ENCODE measurements at regions not wholly inside any gene's neighbourhood (a gene's known extent, or its start where the extent isn't known, plus 50 kb on each side); places are given as distances from the start of the nearest gene placed in this dataset.

- H3K36me3 ChIP-seq (ENCODE audit: control insufficient read depth, insufficient read depth, low read length): no peaks in the 10 kb centered on the region
- H3K9me3 ChIP-seq (ENCODE audit: control insufficient read depth, insufficient read depth, low read length): no peaks in the 10 kb centered on the region
- no peak overlapping the region for H3K4me3 ChIP-seq (ENCODE audit: low read depth, low read length)
- no peak overlapping the region for H3K9ac ChIP-seq (ENCODE audit: low read depth, low read length)
- no peaks in the 10 kb centered on the region for H3K27me3 ChIP-seq (ENCODE audit: control insufficient read depth, insufficient read depth, low read length)
- no peaks in the 10 kb centered on the region for H3K4me1 ChIP-seq (ENCODE audit: control insufficient read depth, insufficient read depth, low read length)
- no peak overlapping the region for H3K27ac ChIP-seq (ENCODE audit: low read depth, low read length)
These were observed 821.7 kb downstream of the C4orf33 start for GRCh38 chr4:129917651-129918050.

GRCh38 chr4:129926936-129927335, 831.0 kb downstream of the C4orf33 start:
- H3K36me3 ChIP-seq (ENCODE audit: control insufficient read depth, insufficient read depth, low read length): no peaks in the 10 kb centered on the region
- no peaks in the 10 kb centered on the region for H3K9me3 ChIP-seq (ENCODE audit: control insufficient read depth, insufficient read depth, low read length)
- peaks cover 13% of the 10 kb centered on the region for H3K4me1 ChIP-seq (ENCODE audit: control insufficient read depth, insufficient read depth, low read length)
- no peaks in the 10 kb centered on the region for H3K27me3 ChIP-seq (ENCODE audit: control insufficient read depth, insufficient read depth, low read length)
- no peak overlapping the region for H3K9ac ChIP-seq (ENCODE audit: low read depth, low read length)
- no peak overlapping the region for H3K27ac ChIP-seq (ENCODE audit: low read depth, low read length)
- H3K4me3 ChIP-seq (ENCODE audit: low read depth, low read length): no peak overlapping the region

GRCh38 chr4:129929052-129929451, 833.1 kb downstream of the C4orf33 start:
- no peak overlapping the region for H3K9ac ChIP-seq (ENCODE audit: low read depth, low read length)
- H3K27ac ChIP-seq (ENCODE audit: low read depth, low read length): no peak overlapping the region
- no peaks in the 10 kb centered on the region for H3K27me3 ChIP-seq (ENCODE audit: control insufficient read depth, insufficient read depth, low read length)
- H3K4me1 ChIP-seq (ENCODE audit: control insufficient read depth, insufficient read depth, low read length): peaks cover 13% of the 10 kb centered on the region
- H3K4me3 ChIP-seq (ENCODE audit: low read depth, low read length): no peak overlapping the region
- no peaks in the 10 kb centered on the region for H3K9me3 ChIP-seq (ENCODE audit: control insufficient read depth, insufficient read depth, low read length)
- no peaks in the 10 kb centered on the region for H3K36me3 ChIP-seq (ENCODE audit: control insufficient read depth, insufficient read depth, low read length)

GRCh38 chr4:129929984-129930383, 834.0 kb downstream of the C4orf33 start:
- no peak overlapping the region for H3K9ac ChIP-seq (ENCODE audit: low read depth, low read length)
- no peak overlapping the region for H3K27ac ChIP-seq (ENCODE audit: low read depth, low read length)
- H3K4me1 ChIP-seq (ENCODE audit: control insufficient read depth, insufficient read depth, low read length): peaks cover 13% of the 10 kb centered on the region
- H3K27me3 ChIP-seq (ENCODE audit: control insufficient read depth, insufficient read depth, low read length): no peaks in the 10 kb centered on the region
- H3K4me3 ChIP-seq (ENCODE audit: low read depth, low read length): no peak overlapping the region
- no peaks in the 10 kb centered on the region for H3K9me3 ChIP-seq (ENCODE audit: control insufficient read depth, insufficient read depth, low read length)
- H3K36me3 ChIP-seq (ENCODE audit: control insufficient read depth, insufficient read depth, low read length): no peaks in the 10 kb centered on the region

GRCh38 chr4:129950217-129950616, 854.3 kb downstream of the C4orf33 start:
- H3K4me1 ChIP-seq (ENCODE audit: control insufficient read depth, insufficient read depth, low read length): no peaks in the 10 kb centered on the region
- H3K36me3 ChIP-seq (ENCODE audit: control insufficient read depth, insufficient read depth, low read length): no peaks in the 10 kb centered on the region
- no peaks in the 10 kb centered on the region for H3K27me3 ChIP-seq (ENCODE audit: control insufficient read depth, insufficient read depth, low read length)
- no peak overlapping the region for H3K4me3 ChIP-seq (ENCODE audit: low read depth, low read length)
- no peak overlapping the region for H3K9ac ChIP-seq (ENCODE audit: low read depth, low read length)
- no peak overlapping the region for H3K27ac ChIP-seq (ENCODE audit: low read depth, low read length)
- H3K9me3 ChIP-seq (ENCODE audit: control insufficient read depth, insufficient read depth, low read length): no peaks in the 10 kb centered on the region

GRCh38 chr4:129966175-129966574, 870.2 kb downstream of the C4orf33 start:
- H3K4me1 ChIP-seq (ENCODE audit: control insufficient read depth, insufficient read depth, low read length): no peaks in the 10 kb centered on the region
- no peaks in the 10 kb centered on the region for H3K27me3 ChIP-seq (ENCODE audit: control insufficient read depth, insufficient read depth, low read length)
- peaks cover 6% of the 10 kb centered on the region; the same call in 1 of the 2 replicates for H3K9me3 ChIP-seq (ENCODE audit: control insufficient read depth, insufficient read depth, low read length)
- H3K9ac ChIP-seq (ENCODE audit: low read depth, low read length): no peak overlapping the region
- no peaks in the 10 kb centered on the region for H3K36me3 ChIP-seq (ENCODE audit: control insufficient read depth, insufficient read depth, low read length)
- H3K4me3 ChIP-seq (ENCODE audit: low read depth, low read length): no peak overlapping the region
- H3K27ac ChIP-seq (ENCODE audit: low read depth, low read length): no peak overlapping the region

GRCh38 chr4:129968366-129968765, 872.4 kb downstream of the C4orf33 start:
- Histone ChIP-seq H3K4me3 (ENCODE audit: low read depth, low read length) (no peak overlapping the region), H3K27me3 (ENCODE audit: control insufficient read depth, insufficient read depth, low read length) (no peaks in the 10 kb centered on the region), H3K4me1 (ENCODE audit: control insufficient read depth, insufficient read depth, low read length) (0 out of 2 replicates have a peak, but pooled peaks cover 7% of the 10 kb centered on the region), H3K27ac (ENCODE audit: low read depth, low read length) (no peak overlapping the region), H3K36me3 (ENCODE audit: control insufficient read depth, insufficient read depth, low read length) (no peaks in the 10 kb centered on the region), H3K9ac (ENCODE audit: low read depth, low read length) (no peak overlapping the region), H3K9me3 (ENCODE audit: control insufficient read depth, insufficient read depth, low read length) (no peaks in the 10 kb centered on the region)

GRCh38 chr4:129968778-129969177, 872.8 kb downstream of the C4orf33 start:
- Histone ChIP-seq H3K4me1 (ENCODE audit: control insufficient read depth, insufficient read depth, low read length) (0 out of 2 replicates have a peak, but pooled peaks cover 7% of the 10 kb centered on the region), H3K27me3 (ENCODE audit: control insufficient read depth, insufficient read depth, low read length) (no peaks in the 10 kb centered on the region), H3K9me3 (ENCODE audit: control insufficient read depth, insufficient read depth, low read length) (no peaks in the 10 kb centered on the region), H3K9ac (ENCODE audit: low read depth, low read length) (no peak overlapping the region), H3K36me3 (ENCODE audit: control insufficient read depth, insufficient read depth, low read length) (no peaks in the 10 kb centered on the region), H3K4me3 (ENCODE audit: low read depth, low read length) (no peak overlapping the region), H3K27ac (ENCODE audit: low read depth, low read length) (no peak overlapping the region)

GRCh38 chr4:129970801-129971200, 874.8 kb downstream of the C4orf33 start:
- no peaks in the 10 kb centered on the region for H3K9me3 ChIP-seq (ENCODE audit: control insufficient read depth, insufficient read depth, low read length)
- no peak overlapping the region for H3K9ac ChIP-seq (ENCODE audit: low read depth, low read length)
- H3K27me3 ChIP-seq (ENCODE audit: control insufficient read depth, insufficient read depth, low read length): no peaks in the 10 kb centered on the region
- no peaks in the 10 kb centered on the region for H3K36me3 ChIP-seq (ENCODE audit: control insufficient read depth, insufficient read depth, low read length)
- H3K4me1 ChIP-seq (ENCODE audit: control insufficient read depth, insufficient read depth, low read length): 0 out of 2 replicates have a peak, but pooled peaks cover 7% of the 10 kb centered on the region
- H3K27ac ChIP-seq (ENCODE audit: low read depth, low read length): no peak overlapping the region
- no peak overlapping the region for H3K4me3 ChIP-seq (ENCODE audit: low read depth, low read length)

- Histone ChIP-seq H3K36me3 (ENCODE audit: control insufficient read depth, insufficient read depth, low read length) (no peaks in the 10 kb centered on the region), H3K4me1 (ENCODE audit: control insufficient read depth, insufficient read depth, low read length) (0 out of 2 replicates have a peak, but pooled peaks cover 7% of the 10 kb centered on the region), H3K4me3 (ENCODE audit: low read depth, low read length) (no peak overlapping the region), H3K9me3 (ENCODE audit: control insufficient read depth, insufficient read depth, low read length) (no peaks in the 10 kb centered on the region), H3K27me3 (ENCODE audit: control insufficient read depth, insufficient read depth, low read length) (no peaks in the 10 kb centered on the region), H3K9ac (ENCODE audit: low read depth, low read length) (no peak overlapping the region), H3K27ac (ENCODE audit: low read depth, low read length) (no peak overlapping the region)
These were observed 875.5 kb downstream of the C4orf33 start for GRCh38 chr4:129971419-129971818.

GRCh38 chr4:129972257-129972656, 876.3 kb downstream of the C4orf33 start:
- Histone ChIP-seq H3K4me1 (ENCODE audit: control insufficient read depth, insufficient read depth, low read length) (0 out of 2 replicates have a peak, but pooled peaks cover 7% of the 10 kb centered on the region), H3K27me3 (ENCODE audit: control insufficient read depth, insufficient read depth, low read length) (no peaks in the 10 kb centered on the region), H3K27ac (ENCODE audit: low read depth, low read length) (no peak overlapping the region), H3K4me3 (ENCODE audit: low read depth, low read length) (no peak overlapping the region), H3K9me3 (ENCODE audit: control insufficient read depth, insufficient read depth, low read length) (no peaks in the 10 kb centered on the region), H3K36me3 (ENCODE audit: control insufficient read depth, insufficient read depth, low read length) (no peaks in the 10 kb centered on the region), H3K9ac (ENCODE audit: low read depth, low read length) (no peak overlapping the region)

- Histone ChIP-seq H3K27ac (ENCODE audit: low read depth, low read length) (no peak overlapping the region), H3K9ac (ENCODE audit: low read depth, low read length) (no peak overlapping the region), H3K27me3 (ENCODE audit: control insufficient read depth, insufficient read depth, low read length) (no peaks in the 10 kb centered on the region), H3K36me3 (ENCODE audit: control insufficient read depth, insufficient read depth, low read length) (no peaks in the 10 kb centered on the region), H3K9me3 (ENCODE audit: control insufficient read depth, insufficient read depth, low read length) (no peaks in the 10 kb centered on the region), H3K4me1 (ENCODE audit: control insufficient read depth, insufficient read depth, low read length) (0 out of 2 replicates have a peak, but pooled peaks cover 7% of the 10 kb centered on the region), H3K4me3 (ENCODE audit: low read depth, low read length) (no peak overlapping the region)
These were observed 878.8 kb downstream of the C4orf33 start for GRCh38 chr4:129974730-129975129.

All from HUES48 (cell line).